ENCODE measurements at regions not wholly inside any gene's neighbourhood (a gene's known extent, or its start where the extent isn't known, plus 50 kb on each side); places are given as distances from the start of the nearest gene placed in this dataset.

- H3K4me1 Mint-ChIP-seq = peaks cover 5% of the 10 kb centered on the region
- H3K4me3 Mint-ChIP-seq = no peak overlapping the region
- H3K9me3 Mint-ChIP-seq = peaks cover 11% of the 10 kb centered on the region
- TF ChIP-seq CTCF (IDR thresholded peaks at IDR 0.05; ENCODE audit: unreplicated experiment) = no peak
- DNase-seq (ENCODE audit: low spot score in 2 of 2, unreplicated experiment in 2 of 2) = no peak
- no peaks in the 10 kb centered on the region for H3K36me3 Mint-ChIP-seq
- H3K27me3 Mint-ChIP-seq (ENCODE audit: low read depth) = no peaks in the 10 kb centered on the region
- H3K27ac Mint-ChIP-seq = no peak overlapping the region
Observed at GRCh38 chr12:89238593-89238992, 113.7 kb downstream of the DUSP6 start.

GRCh38 chr12:89237763-89238162 is 114.5 kb downstream of the DUSP6 start:
- Mint-ChIP-seq H3K9me3 (peaks cover 16% of the 10 kb centered on the region), H3K27ac (no peak overlapping the region), H3K27me3 (ENCODE audit: low read depth) (no peaks in the 10 kb centered on the region), H3K4me3 (no peak overlapping the region), H3K4me1 (peaks cover 5% of the 10 kb centered on the region), H3K36me3 (no peaks in the 10 kb centered on the region)
- DNase-seq (ENCODE audit: low spot score in 2 of 2, unreplicated experiment in 2 of 2) = no peak
- TF ChIP-seq CTCF (IDR thresholded peaks at IDR 0.05; ENCODE audit: unreplicated experiment) = no peak

- Mint-ChIP-seq H3K4me3 (no peak overlapping the region), H3K4me1 (peaks cover 5% of the 10 kb centered on the region), H3K9me3 (peaks cover 21% of the 10 kb centered on the region), H3K27me3 (ENCODE audit: low read depth) (no peaks in the 10 kb centered on the region), H3K36me3 (no peaks in the 10 kb centered on the region), H3K27ac (no peak overlapping the region)
- no peak for DNase-seq (ENCODE audit: low spot score in 2 of 2, unreplicated experiment in 2 of 2)
- TF ChIP-seq CTCF (IDR thresholded peaks at IDR 0.05; ENCODE audit: unreplicated experiment) = no peak
Observed at GRCh38 chr12:89236748-89237383, 115.4 kb downstream of the DUSP6 start.

- no peak for DNase-seq (ENCODE audit: low spot score in 2 of 2, unreplicated experiment in 2 of 2)
- Mint-ChIP-seq H3K36me3 (no peaks in the 10 kb centered on the region), H3K4me1 (peaks cover 7% of the 10 kb centered on the region), H3K27ac (no peak overlapping the region), H3K4me3 (no peak overlapping the region), H3K9me3 (peaks cover 18% of the 10 kb centered on the region), H3K27me3 (ENCODE audit: low read depth) (no peaks in the 10 kb centered on the region)
- TF ChIP-seq CTCF (IDR thresholded peaks at IDR 0.05; ENCODE audit: unreplicated experiment) = no peak
Observed at GRCh38 chr12:89236237-89236636, 116.1 kb downstream of the DUSP6 start.

- peaks cover 12% of the 10 kb centered on the region for H3K4me1 Mint-ChIP-seq
- no peaks in the 10 kb centered on the region for H3K27me3 Mint-ChIP-seq (ENCODE audit: low read depth)
- no peak overlapping the region for H3K27ac Mint-ChIP-seq
- no peak overlapping the region for H3K4me3 Mint-ChIP-seq
- DNase-seq (ENCODE audit: low spot score in 2 of 2, unreplicated experiment in 2 of 2) = no peak
- H3K9me3 Mint-ChIP-seq = peaks cover 14% of the 10 kb centered on the region
- TF ChIP-seq CTCF (IDR thresholded peaks at IDR 0.05; ENCODE audit: unreplicated experiment) = no peak
- no peaks in the 10 kb centered on the region for H3K36me3 Mint-ChIP-seq
Observed at GRCh38 chr12:89235189-89235993, 116.9 kb downstream of the DUSP6 start.
